HG02870 (cell line): ENCODE measurements at regions not wholly inside any gene's neighbourhood (a gene's known extent, or its start where the extent isn't known, plus 50 kb on each side); places are given as distances from the start of the nearest gene placed in this dataset.

ENCODE experiments used
- ATAC-seq: cut with Tn5 transposase; IDR thresholded peaks from one replicate; pipeline ENCODE4 v1.9.1; 2021; ENCODE audit warnings: mild to moderate bottlenecking, moderate library complexity; ENCODE audit not compliant: unreplicated experiment

DNA sequence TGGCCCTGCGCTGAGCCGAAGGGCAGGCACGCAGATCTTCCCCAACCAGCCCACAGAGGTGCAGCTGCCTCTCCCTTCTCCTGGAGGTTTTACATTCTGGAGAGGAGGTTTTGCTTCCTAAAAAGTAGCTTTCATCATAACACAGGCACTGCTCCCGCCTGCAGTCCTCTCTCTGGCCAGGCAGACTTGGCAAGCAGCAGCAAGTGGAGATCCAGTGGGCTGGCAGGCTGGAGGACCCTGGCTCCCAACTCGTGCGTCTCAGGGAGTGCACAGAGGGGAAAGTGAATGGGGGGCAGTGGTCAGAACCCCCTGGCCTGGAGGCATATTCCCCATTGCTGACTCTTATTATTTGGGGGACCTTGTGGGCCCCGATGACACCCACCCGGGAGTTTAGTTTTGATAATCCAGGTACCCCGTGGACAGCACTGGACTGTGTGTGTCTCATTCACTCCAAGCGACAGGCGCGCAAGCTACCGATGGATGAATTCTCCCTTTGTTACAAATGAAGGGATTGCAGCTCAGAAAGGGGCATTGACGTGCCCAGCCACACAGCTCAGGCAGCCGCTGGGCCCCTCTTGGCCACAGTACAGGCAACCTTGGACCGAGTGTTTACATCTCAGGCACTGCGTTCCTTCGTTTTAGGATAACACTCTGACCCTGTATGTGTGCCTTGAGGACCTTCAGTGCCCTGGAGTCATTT lies 1223.9 kb downstream of the BRD1 start:
- ATAC-seq = no peak

GRCh38 chr22:48602805-48603518 lies 1224.7 kb downstream of the BRD1 start:
- ATAC-seq = no peak

DNA sequence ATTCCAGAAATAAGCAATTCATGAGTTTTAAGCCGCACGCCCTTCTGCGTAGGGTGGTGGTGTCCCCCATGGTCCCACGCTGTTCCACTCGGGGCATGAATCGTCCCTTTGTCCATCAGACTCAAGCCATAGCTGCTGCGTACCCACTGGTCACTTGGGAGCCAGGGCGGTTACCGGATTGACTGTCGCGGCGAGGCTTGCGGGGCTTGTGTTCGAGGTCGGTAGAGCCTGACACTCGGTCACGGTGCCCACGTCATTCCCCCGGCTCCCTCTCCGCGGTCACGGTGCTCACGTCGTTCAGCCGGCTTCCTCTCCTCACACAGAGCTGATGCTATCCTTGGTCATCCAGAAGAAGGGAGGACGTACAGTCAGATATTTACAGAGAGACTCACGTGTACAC lies 1227.0 kb downstream of the BRD1 start:
- ATAC-seq = no peak

DNA sequence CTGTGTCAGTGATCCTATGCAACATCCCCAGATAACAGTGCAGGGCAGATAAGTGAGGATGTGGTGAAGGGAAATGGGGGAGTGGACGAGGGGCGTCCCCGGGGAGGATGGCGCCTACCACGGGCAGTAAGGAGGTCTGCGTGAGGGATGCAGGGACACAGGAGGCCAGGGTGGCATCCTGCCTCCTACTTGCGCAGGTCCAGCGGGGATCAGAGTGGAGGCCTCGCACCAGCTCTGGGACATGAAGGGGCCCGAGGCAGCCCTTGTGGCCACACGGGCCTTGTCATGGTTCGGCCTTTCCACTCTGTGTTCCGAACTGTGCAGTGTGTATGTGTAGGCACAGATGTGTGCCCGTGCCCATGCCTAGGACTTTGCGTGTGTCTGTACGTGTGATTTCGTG lies 1227.5 kb downstream of the BRD1 start:
- ATAC-seq = no peak

GRCh38 chr22:48599346-48599745 lies 1228.3 kb downstream of the BRD1 start:
- no peak for ATAC-seq

DNA sequence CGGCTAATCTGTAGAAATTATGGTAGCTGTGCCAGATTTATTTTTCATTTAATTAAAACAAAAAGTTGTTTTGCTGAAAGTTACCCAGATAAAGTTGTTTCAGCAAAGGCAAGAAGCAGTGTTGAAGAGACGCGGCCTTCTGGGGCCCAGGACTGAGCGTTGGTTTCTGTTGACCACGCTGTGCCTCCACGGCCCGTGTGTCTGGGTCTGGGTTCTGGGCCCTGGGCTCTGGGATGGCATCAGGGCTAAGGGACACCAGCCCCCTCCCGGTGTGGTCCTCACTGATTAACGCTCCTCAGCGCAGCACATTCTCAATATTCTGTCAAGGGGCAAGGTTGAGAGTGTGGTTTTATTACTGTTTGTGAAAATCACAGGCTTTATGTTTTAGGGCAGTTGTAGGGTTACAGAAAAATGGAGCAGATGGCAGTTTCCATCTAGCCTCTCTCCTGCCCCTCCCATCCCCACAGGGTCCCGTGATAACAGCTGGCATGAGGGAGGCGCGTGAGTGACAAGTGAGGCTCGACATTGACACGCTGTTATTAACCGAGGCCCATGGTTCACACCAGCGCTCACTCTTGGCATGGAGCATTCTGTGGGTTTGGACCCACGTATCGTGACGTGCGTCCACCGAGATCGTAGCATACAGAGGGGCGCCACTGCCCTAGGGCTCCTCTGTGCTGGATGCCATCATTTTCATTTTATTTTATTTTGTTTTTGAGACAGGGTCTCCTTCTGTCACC lies 1231.4 kb downstream of the BRD1 start:
- ATAC-seq = no peak

DNA sequence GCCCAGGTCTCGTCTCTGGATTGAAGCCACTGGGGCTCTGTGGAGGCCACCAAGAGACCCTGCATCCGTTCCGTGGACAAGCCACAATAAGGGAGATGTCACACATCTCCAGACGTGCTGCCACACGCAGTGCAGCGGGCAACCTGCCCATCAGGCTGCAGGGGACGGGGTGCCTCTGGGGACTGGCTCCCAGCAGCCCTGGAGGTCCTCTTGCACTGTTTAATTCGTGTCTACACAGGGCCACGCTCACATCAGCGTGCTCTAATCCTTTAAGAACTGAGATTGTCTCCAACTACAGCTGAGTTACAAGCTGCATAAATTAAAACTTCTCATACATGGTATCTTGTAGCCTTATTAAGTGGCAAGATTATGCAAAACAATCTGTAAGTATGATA lies 1232.2 kb downstream of the BRD1 start:
- no peak for ATAC-seq

DNA sequence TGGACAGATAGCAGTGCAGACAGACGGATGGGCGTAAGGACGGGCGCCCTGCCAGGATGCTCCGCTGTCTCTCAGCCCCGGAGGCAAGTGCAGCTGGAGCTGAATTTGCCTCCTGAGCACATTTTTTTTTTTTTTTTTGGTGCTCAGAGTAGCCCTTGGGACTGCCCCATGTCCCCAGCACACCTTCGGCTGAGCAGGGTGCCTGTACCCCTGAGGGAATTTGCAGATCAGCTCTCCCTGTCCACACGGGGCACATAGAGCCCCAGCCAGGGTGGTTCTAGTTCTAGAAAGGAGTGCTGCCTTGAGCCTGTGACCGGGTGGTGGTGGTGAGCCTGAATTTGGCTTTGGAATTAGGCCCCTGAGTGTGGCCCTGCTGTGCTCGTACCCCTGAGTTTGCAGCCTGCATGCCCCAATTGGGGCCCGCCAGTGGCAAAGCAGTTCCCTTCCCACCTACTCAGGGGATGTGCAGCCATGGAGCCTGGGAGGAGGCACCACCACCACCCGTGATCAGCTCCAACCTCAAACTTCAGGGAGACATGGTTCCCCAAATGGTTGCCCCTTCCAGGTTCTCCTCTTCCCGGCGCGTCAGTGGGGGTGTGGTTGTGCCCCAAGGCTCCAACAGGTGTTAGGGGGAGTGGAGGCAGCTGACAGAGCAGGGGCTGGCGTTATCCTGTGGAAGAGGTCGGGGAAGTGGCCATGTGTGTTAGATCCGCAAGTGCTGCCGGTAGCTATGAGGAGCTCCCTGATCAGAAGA lies 1232.7 kb downstream of the BRD1 start:
- ATAC-seq = no peak

DNA sequence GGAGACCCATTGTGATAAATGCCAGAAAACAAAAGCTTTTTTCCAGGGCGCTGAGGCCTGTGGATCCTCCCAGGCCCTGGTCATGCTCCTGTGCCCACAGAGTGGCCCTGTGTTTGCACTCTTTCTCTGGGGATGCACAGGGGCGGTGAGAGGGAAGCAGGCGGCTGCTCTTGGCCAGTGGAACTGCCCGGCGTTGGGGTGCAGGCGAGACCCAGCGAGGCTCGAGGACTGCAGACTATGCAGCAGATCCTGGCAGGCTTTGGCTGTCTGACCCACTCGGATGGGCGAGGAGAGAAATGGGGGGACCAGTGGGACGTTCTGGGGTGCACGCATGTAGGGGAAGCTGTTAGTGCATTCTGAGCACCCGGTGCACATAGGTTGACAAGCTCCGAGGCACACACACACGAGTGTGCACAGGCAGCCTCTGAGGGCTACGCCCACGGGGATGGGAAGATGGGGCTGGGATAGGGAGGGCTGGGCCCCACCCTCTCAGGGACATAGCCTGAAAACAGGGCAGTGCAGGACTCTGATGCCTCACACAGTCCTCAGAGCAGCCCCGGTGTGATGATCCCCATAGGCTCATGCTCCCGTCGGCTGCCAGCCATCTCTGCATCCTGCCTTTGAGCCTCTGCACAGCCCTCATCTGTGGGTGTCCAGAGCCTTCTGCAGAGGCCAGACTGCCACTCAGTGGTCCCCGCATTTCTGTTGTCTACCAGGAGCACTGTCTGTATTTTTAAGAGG lies 1233.5 kb downstream of the BRD1 start:
- ATAC-seq = no peak

- no peak for ATAC-seq
Observed at GRCh38 chr22:48593551-48593950, 1234.1 kb downstream of the BRD1 start.

GRCh38 chr22:48592931-48593330 lies 1234.7 kb downstream of the BRD1 start:
- ATAC-seq = no peak

DNA sequence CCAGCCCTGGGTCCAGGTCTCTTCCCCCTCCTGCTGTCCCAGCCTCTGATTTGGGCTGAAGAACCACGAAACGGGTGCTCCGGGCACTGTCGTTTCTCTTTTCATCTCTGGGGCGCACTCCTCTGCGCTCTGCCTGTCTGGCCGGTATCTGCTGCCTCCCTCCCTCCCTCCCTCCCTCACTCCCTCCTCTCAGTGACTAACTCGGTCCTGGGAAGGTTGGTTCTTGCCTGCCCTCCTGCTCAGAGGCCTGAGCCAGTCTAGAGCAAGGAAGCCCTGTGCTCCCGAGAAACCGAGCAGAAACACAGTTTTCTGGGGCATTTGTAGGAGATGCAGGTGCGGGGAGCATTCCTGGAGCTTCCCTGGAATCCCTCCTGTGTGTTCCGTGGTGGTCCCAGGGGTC lies 1235.2 kb downstream of the BRD1 start:
- ATAC-seq = no peak

DNA sequence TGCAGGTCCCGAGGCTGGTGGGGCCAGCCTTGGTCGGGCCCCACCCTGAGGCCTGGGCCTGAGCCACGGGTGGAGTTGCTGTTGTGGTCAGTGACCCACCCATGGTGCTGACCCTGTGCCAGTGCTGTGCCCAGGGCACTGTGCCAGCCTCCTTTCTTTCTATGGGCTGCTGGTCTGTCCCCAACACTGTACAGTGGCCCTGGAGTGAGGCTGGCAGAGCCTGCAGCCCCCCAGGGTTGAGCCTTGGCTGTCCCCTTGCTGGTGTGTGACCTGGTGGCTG lies 1235.7 kb downstream of the BRD1 start:
- ATAC-seq = no peak

- ATAC-seq = no peak
Observed at GRCh38 chr22:48591286-48592065, 1236.2 kb downstream of the BRD1 start.

- no peak for ATAC-seq
Observed at GRCh38 chr22:48589901-48590300, 1237.8 kb downstream of the BRD1 start.

DNA sequence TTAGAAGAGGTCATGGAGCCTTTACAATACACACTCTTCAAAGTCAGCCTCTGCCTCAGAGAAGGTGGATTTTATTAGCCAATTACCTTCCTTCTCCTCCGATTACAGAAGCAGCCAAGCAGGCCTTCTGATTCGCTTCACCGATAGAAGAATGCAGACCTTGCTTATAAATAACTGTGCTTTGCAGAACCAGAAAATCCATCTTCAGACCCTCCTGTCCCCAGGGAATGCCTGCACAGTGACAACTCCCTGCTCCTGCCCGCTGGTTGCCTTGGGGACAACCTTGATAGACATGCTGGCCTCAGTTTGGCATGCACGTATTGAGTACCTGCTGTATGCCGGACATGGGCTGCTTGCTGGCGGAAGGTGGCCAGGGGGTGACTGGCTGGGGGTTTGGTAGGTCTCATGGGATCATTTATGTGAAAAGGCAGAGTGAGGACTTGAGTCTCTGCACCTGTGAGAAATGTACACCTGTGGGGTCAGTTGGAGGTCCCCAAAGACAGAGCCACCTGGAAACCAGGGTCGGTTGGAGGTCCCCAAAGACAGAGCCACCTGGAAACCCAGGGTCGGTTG lies 1238.7 kb downstream of the BRD1 start:
- ATAC-seq = no peak

- no peak for ATAC-seq
Observed at GRCh38 chr22:48588151-48588877, 1239.4 kb downstream of the BRD1 start.

GRCh38 chr22:48587236-48587865 lies 1240.3 kb downstream of the BRD1 start:
- ATAC-seq = no peak

DNA sequence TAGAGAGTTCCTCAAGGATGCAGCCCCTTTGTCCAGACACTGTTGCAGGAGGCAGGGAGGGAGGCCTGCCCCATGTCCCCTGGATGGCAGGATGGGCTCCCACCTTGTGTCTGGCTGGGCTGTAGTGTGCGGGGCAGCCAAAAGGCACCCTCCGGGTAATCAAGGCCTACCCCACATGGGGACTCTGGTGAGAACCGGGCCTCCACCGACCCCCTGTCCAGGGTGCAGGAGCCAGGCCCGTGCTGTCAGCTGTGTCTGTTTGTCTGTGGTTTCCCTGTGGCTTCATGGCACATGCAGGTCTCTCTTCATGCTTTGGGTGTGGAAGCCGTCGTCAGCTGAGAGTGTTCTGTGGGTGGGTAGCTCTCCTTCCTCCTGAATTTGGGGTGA lies 1240.9 kb downstream of the BRD1 start:
- no peak for ATAC-seq
